Hematopoietic multipotent progenitor cell treated with erythropoietin and hydrocortisone succinate and interleukin-3 and kit ligand, for 4 days (in vitro differentiated cells): ENCODE measurements at regions not wholly inside any gene's neighbourhood (a gene's known extent, or its start where the extent isn't known, plus 50 kb on each side); places are given as distances from the start of the nearest gene placed in this dataset.

Experiments used
- DNase-seq: peaks from one replicate; pipeline ENCODE4 v3.0.0-alpha.2; 2015

- DNase-seq = no peak
Measured at GRCh38 chr1:55695151-55695550, 480.0 kb upstream of the USP24 start.

GRCh38 chr1:55694310-55694801 is 479.2 kb upstream of the USP24 start:
- no peak for DNase-seq

- DNase-seq = no peak
Measured at GRCh38 chr1:55692726-55693125, 477.6 kb upstream of the USP24 start.

- DNase-seq = no peak
Measured at GRCh38 chr1:55690366-55690765, 475.2 kb upstream of the USP24 start.

- DNase-seq = no peak
Measured at GRCh38 chr1:55689800-55690199, 474.6 kb upstream of the USP24 start.

- no peak for DNase-seq
Measured at GRCh38 chr1:55685560-55685959, 470.4 kb upstream of the USP24 start.

- DNase-seq = no peak
Measured at GRCh38 chr1:55684131-55684650, 469.0 kb upstream of the USP24 start.

GRCh38 chr1:55682198-55682597 is 467.0 kb upstream of the USP24 start:
- DNase-seq = no peak

- no peak for DNase-seq
Measured at GRCh38 chr1:55679971-55680370, 464.8 kb upstream of the USP24 start.

- DNase-seq = no peak
Measured at GRCh38 chr1:55673416-55673815, 458.3 kb upstream of the USP24 start.

- DNase-seq = no peak
Measured at GRCh38 chr1:55670331-55671082, 455.3 kb upstream of the USP24 start.

- no peak for DNase-seq
Measured at GRCh38 chr1:55669293-55669692, 454.1 kb upstream of the USP24 start.

- no peak for DNase-seq
Measured at GRCh38 chr1:55662875-55663274, 447.7 kb upstream of the USP24 start.

- DNase-seq = no peak
Measured at GRCh38 chr1:55658917-55659316, 443.8 kb upstream of the USP24 start.

- no peak for DNase-seq
Measured at GRCh38 chr1:55654750-55655149, 439.6 kb upstream of the USP24 start.

- DNase-seq = no peak
Measured at GRCh38 chr1:55654171-55654570, 439.0 kb upstream of the USP24 start.

- DNase-seq = no peak
Measured at GRCh38 chr1:55650444-55650843, 435.3 kb upstream of the USP24 start.

- no peak for DNase-seq
Measured at GRCh38 chr1:55646181-55646580, 431.0 kb upstream of the USP24 start.

- no peak for DNase-seq
Measured at GRCh38 chr1:55645270-55645669, 430.1 kb upstream of the USP24 start.

- DNase-seq = no peak
Measured at GRCh38 chr1:55641947-55642346, 426.8 kb upstream of the USP24 start.

GRCh38 chr1:55640708-55641473 is 425.7 kb upstream of the USP24 start:
- DNase-seq = peak; percentile 76

GRCh38 chr1:55639526-55639925 is 424.4 kb upstream of the USP24 start:
- DNase-seq = no peak

- DNase-seq = no peak
Measured at GRCh38 chr1:55639051-55639450, 423.9 kb upstream of the USP24 start.

- DNase-seq = no peak
Measured at GRCh38 chr1:55636696-55637095, 421.5 kb upstream of the USP24 start.
